GM21528 (cell line): ENCODE measurements at regions not wholly inside any gene's neighbourhood (a gene's known extent, or its start where the extent isn't known, plus 50 kb on each side); places are given as distances from the start of the nearest gene placed in this dataset.
"Not testable (repeated sequence)": the region's sequence is repeated elsewhere in the genome, so short reads cannot be mapped to it uniquely, and the experiment has no call there.

Experiments
- ATAC-seq: cut with Tn5 transposase; IDR thresholded peaks from one replicate; pipeline ENCODE4 v1.9.1; 2021; ENCODE audit warnings: mild to moderate bottlenecking, moderate library complexity; ENCODE audit not compliant: unreplicated experiment, low FRiP score

DNA sequence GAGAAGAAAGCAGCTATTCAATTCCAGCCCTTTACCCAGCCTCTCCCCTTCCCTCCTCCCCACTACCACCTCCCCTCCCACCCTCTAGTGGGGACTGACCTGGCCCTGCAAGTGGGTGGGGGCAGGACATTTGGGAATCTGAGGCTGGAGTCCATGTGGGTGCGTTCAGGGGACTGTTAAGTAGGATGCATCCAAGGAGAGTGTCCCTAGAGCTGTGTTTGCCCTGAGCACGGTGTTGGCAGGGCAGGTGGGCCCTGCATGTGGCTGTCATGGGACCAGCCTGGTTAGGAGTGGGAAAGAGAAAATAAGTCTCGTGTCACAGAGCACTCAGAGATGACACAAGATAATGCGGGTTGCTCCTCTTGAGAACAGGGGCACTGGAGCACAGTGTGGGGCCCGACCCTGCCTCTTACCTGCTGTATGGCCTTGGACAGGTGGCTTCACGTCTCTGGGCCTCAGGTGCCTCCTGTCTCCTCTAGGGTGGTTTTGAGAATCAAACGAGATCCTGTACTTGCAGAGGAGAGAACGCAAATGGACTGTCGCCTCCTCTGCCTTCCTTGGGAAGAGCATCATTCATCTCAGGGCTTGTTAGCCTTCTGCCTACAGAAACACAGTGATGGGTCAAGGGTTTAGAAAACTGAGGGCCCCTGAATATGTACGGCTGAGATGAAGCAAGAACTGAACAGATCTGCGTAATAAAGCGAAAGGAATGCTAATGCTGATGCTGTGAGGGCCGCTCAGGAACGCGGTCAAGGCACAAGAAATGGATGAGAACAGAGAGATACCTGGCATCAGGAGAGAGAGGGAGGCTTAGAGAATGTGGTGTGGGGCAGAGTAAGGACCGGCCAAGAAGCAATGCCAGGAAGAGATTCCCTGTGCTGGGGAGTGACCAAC, 187.7 kb upstream of the HAAO start:
- no peak for ATAC-seq

DNA sequence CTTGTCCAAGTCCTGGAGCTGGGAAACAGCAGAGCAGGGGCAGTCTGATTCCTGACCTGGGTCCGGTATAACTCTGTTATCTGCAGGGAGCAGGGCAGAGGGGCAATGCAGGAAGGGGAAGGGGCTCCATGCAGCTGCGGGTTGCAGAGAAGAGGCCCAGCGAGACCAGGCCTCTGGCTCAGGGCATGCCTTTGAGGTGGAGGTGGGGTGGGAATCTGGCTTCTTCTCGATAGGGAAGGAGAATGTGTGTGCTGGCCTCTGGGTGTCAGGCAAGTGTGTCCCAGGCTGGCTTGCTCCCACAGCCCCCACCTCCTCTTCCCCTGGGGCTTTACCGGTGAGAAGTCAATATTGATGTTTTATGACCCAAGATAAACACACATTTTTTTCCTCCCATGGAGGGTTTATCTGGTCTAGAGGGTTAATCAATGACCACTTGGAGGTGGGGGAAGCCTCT, 187.1 kb upstream of the HAAO start:
- no peak for ATAC-seq

DNA sequence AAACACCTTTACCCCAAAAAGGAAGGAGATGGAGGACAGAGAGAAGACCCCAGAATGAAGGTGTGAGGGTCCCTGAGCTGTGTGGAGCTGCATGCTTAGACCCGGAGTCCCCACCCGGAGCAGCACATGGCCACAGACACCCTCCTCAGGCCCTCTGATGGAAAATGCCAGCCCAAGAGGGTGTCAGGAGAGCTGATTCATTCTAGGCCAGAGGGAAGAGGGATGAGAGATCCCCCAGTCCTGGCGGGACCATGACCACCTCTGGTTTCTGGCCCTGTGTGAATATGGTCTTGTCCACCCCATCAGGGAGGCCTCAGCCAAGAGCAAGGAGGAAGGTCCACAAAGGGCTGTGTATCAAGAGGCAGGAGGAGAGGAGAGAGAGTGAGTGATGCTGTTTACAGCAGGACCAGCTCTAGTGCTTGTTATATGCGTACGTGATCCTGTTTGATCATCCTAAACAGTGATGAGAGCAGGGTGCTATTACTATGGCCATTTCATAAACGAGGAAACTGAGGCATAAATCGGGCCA, 186.6 kb upstream of the HAAO start:
- ATAC-seq, result no peak

DNA sequence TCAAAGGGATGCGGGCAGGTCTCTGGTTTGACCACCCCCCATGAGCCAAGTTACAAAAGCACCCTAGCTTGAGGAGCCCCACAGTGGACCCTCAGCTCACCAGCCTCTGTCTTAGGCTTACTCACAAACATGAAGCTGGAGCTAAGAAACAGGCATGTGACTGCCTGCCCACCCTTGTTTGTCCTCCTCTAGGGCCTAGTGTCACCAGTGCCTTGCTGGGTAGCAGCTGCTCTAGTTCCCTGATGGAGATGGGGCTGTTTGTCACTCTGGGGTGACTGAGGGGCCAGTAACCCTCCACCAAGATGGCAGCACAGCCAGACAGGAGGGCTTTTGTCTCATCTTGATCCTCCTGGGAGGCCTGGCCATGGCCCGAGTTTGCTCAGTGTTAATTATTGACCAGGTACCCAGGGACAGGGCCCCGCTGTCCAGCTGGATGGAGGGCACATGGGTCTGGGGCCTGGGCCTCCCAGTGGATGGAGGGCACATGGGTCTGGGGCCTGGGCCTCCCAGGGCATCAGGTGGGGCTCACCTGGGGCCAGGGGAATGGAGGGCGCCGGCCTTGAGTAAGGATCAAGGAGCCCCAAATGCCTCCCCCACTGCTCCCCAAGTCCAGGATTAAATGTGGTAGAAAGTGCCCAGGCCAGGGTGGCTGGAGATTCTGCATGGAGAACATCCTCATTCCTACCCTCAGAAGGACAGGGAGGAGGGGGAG, 185.9 kb upstream of the HAAO start:
- no peak for ATAC-seq

DNA sequence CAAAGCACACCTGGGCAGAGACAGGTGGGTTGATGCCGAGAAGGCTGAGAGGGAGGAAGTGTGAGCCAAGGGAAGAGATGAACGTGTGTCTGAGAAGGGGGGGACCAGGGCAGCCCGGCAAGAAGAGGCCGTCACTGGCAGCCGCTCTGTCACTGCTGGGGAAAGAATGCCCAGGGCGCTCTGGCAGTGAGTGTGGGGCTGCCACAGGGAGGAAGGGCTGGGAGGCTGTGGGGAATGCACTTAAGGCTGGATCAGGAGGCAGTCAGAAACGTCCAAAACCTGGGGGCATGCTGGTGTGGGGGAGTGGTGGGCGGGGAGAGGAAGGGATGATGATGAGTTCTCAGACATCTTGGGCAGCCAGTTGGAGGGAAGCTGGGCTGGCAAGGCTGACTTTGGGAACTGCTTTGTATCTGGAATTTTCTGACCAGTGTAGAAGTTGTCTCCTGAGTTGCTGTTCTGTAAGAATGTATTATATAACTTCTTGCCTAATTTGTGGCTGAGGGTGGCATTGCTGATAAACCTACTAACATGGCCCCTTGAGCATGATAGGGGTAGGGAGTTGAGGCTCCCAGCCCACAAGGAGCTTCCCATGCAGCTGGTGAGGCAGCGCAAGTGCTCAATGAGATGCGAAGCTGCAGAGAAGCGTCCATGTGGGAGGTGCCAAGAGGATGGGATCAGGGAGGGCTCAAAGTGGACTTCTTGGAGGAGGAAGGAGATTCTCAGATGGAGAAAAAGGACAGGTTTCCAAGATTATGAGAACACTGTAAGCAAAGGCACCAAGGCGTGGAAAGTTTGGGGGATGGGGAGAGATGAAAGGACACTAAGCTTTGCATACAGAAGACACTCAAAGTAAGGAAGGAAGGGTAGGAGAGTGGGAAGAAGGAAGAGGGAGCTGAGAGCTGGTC, 185.1 kb upstream of the HAAO start:
- ATAC-seq, result no peak

DNA sequence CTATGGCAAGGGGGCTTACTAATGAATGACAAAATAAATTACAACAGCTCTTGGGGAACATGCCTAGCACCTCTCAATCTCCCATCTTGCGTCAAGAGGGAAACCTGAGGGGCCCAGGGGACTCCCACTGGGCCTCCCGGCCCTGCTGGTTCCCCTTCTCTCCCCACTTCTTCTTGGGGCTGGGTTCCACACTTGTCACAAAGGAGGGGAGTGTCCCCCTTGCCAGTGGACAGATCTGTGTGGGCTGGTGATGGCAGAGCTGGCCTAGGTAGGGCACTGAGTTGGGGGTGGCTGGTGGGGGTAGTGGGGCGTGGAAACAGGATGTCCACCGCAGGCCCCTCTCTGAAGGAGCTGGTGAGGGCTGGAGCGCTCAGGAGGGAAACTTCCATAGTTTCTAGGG, 184.0 kb upstream of the HAAO start:
- no peak for ATAC-seq

DNA sequence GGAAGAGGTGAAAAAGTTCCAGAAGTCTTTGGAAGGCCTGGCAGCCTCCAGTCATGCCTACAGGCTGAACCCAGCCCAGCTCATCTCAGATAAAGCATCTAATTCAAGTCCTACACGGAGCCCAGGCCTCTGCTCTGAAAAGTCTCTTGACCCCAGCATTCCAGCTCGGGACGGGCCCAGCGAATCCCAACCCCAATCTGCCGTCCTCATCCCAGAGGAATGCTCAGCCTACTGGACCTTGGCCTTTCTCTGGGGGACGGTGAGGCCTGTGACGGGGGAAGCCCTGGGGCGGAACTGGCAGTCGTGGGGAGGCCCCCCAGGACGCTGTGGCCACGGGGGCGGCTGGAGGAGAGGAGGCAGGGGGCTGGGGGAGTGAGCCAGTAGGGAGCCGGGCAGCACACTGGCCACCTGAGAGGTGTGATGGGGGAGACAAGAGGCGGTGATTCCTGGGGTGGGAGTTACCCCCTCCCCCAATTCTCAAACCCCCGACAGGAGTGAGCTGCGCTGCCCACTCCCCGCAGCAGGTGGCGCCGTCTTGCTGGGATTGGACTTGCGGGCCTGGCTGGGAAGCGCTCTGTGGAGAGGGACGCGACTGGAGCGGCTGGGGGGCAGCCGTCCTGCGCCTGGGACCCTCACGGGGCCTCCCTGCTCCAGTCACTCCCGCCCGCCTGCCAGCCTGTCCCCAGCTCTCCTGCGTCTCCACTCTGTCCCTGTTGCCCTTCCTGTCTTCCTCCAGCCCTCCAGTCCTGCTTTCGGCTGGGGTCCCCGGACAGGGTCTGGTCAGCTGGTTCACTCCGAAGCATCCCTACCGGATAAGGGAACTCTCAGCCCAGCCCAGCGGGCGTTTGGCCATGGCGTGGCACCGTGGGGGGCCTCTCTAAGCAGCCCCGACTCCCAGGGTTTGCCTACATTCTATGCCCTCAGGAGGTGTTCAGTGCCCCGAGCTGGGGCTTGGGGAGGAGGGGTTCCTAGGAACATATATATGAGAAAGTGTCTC, 182.6 kb upstream of the HAAO start:
- no peak for ATAC-seq

DNA sequence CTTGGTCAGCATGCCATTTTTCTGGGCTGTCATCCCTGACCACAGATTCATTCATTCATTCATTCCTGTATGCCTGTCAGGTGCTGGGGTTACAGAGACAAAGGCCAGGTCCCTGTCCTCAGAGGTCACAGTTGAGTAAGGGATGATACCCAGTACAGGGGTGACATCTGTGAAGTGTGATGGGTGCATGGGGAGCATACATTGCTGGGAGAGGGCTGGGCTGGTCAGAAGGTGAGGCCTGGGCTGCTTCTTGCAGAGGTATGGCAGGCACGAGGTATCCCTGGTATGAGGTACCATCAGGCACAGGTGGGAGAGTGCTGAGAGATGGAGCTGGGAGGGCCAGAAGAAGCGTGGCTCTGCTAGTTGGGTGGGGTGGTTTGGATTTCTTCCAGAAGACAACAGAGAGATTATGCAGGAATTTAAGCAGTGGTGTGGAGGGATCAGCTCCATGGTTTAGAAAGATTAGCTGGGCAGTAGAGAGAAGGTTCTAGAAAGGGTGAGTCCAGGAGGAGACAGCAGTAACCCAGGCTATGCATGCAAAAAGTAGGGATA, 181.9 kb upstream of the HAAO start:
- ATAC-seq, result no peak

DNA sequence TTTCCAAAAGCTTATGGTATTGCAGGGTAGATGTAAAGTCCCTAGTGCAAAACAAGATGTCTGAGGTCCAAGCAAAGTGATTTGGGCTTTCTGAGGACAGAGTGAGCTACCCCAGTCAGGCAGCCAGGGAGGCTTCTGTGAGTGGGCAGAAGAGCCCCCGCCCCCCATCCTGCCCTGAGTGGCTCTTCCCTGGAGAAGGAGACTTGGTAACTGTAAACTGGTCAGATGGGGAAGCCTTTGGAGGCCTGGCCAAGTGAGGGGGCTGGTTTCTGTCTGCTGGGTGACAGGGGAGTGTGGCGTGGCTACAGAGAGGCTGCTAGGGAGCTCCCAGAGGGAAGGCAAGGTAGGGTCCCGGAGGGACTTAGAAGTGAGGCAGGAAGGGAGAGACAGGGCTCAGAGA, 181.3 kb upstream of the HAAO start:
- ATAC-seq, result no peak

DNA sequence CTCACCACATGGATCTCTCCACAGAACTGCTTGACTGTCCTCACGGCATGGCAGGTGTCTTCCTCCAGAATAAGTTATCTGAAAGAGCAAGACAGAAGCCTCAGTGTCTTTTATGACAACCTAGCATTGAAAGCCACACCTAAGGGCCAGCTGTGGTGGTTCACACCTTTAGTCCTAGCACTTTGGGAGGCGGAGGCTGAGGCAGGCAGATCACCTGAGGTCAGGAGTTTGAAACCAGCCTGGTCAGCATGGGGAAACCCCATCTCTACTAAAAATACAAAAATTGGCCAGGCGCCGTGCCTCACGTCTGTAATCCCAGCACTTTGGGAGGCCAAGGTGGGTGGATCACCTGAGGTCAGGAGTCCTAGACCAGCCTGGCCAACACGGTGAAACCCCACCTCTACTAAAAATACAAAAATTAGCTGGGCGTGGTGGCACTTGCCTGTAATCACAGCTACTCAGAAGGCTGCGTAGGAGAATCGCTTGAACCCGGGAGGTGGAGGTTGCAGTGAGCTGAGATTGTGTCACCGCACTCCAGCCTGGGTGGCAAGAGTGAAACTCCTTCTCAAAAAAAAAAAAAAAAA, 180.6 kb upstream of the HAAO start:
- not testable (repeated sequence) for ATAC-seq

DNA sequence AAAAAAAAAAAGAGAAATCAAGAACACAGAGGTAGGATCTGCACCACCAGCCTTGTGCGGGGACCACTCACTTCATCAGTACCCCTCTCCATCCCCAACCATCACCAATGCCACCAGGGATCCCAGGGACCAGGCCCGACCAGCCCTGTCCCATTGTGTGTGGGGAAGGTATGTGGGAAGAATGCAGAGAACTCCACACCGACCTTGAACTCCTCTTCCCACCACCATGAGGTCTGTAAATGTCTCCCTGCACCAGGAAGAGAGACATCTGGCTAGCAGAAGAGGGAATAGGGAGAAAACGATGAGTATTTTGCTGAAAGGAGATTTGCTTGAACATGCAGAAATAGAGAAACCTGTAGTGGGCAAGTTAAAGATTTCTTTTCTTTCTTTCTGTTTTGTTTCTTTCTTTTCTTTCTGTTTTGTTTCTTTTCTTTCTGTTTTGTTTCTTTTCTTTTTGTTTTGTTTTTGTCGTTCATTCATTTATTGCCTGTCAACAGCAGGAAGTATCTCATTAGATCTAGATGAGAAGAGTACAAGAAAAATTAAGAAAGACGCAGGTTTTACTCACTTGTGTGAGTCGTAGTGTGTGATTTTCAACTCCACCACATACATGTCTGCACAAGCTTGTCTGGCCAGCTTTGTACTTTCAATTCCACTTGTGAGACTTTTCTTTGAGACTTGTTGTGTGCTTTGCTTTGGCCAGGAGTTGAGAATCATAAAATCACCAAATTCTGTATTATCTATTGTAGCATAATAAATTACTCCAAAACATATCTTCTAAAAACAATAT, 179.8 kb upstream of the HAAO start:
- ATAC-seq, result no peak

DNA sequence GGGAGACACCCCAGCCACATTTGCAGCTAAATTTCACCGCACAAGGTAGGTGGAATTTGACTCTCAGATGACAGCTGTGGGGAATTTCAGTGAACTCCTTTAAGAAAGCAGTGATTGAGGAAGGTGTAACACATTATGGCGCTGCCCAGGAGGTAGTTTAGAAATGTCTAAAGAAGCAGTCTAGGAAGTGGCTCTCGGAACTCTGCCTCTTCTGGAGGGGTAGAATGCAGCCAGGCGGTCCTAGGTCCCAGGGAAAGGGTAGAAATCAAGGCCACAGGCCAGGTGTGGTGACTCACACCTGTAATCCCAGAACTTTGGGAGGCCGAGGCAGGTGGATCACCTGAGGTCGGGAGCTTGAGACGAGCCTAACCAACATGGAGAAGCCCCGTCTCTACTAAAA, 179.0 kb upstream of the HAAO start:
- no peak for ATAC-seq

DNA sequence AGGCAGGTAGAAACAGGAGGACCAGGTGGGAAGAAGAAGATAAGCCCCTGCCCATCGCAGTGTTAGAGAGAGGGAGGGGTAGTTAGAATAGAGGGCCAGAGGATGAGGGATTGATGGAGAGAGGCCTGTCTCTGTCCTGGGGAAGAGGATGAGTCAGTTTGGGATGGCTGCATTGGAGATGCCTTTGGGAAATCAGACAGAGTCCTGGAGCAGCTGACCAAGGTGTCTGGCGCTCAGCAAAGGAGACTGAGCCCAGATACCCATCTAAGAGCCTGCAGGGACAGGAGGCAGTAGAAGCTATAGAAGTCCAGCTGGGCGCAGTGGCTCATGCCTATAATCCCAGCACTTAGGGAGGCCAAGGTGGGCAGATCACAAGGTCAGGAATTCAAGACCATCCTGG, 177.8 kb upstream of the HAAO start:
- no peak for ATAC-seq

DNA sequence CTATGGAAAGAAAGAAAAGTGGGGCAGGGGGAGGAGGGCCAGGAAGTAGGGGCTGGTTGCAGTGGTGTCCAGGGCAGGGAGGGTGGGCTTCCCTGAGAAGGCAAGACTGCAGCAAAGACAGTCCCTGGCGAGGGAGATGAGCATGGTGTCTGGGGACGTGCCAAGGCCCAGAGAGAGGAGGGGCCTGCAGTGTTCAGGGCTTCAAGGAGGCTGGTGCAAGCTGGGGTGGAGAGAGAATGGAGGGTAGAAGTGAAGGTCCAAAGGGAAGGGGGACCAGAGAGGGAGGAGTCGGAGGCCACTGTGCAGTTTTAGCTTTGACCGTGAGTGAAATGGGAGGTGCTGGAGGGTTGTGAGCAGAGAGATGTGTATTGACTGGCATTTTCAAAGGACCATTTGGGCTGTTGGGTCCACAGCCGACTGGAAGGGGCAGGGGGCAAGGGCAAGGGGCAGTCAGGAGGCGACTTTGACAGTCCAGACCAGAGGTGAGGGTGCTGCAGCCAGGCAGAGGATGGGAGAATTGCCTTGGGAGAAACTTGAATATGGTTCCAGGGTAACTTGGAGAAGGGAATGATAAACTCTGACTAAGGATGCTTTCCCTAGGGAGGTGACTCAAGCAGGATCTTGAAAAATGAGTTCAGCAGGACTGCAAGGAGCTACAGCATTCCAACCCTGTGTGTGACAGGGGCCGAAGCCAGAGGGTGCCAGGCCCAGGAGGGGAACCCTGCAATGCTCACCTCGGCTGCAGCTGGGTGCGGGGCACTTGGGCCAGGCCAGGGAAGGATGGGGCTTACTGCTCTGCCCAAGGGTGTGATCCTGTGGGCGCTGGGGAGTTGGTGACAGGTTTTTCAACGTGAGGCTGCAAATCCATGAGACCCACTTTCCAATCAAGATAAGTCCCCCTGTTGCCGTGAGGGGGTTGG, 177.1 kb upstream of the HAAO start:
- no peak for ATAC-seq

DNA sequence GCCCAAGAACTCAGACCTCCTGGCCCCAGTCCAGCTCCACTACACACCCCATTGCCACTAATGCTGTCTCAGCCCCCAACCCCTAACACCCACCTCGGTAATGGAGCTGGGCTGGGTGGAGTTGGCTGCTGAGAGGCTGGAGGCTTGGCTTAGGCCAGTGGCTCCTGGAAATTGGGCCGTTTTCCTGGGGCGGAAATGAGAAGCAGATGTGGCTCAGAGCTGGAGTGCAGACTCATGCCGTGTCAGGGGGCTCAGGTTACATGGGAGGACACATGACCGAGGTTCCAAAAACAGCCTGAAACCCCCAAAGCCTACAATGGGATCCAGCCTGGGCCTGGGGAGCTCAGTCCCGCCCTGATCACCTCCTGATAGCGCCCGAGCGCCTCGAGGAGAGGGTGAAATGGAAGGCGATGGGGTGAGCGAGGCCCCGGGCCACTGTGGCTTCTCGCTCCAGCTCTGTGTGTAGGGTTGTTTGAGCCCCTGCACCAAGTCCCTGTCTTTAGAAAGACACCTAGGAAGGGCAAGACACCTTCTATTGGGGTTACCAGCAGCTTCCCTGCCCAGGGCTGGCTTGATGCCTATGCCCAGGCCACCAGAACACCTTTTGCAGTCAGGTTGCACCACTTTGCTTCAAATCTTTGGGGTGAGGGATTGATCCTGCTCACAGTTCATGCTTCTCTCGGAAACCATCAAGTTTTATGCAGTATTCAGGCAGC, 175.7 kb upstream of the HAAO start:
- ATAC-seq, result no peak

DNA sequence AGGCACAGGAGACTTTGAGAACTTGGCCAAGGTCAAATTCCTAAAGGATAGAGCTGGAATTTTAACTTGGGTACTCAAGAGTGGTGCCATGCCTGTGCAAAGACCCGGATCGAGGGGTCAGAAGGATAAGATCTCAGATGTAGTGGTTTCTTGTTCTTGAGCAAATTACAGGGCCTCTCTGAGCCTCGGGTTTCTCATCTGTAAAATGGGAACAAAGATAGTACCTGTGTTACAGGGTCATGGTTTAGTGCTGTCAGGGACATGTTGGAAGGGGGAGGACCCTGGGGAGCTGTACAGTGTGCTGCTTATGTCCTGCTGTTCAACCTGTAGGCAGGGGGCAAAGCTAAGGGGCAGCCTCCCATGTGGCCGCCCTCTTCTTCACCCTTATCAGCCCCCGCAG, 173.5 kb upstream of the HAAO start:
- ATAC-seq, result no peak
